MCF 10A (cell line): ENCODE measurements at regions not wholly inside any gene's neighbourhood (a gene's known extent, or its start where the extent isn't known, plus 50 kb on each side); places are given as distances from the start of the nearest gene placed in this dataset.

Source experiments
- BruUV-seq: library from RNA; stranded (reverse); fragments of 400-500 nt; replicated peaks from 2 replicates; lab custom pipeline; 2021; lab: Mats Ljungman, UMichigan
- CTCF ChIA-PET: fragments of 300-600 bp; sonication (Branson Sonifier 250); formaldehyde crosslinking; extraction: SDS; loops from one replicate; lab custom pipeline; 2021; ENCODE audit warnings: antibody characterized with exemption, inconsistent platforms; lab: Yijun Ruan, JAX
- POLR2A ChIA-PET: fragments of 300-600, 350-650 bp; sonication (Branson Sonifier 250); formaldehyde crosslinking; extraction: SDS; loops from one replicate; lab custom pipeline; 2020; ENCODE audit warnings: antibody characterized with exemption, inconsistent platforms; lab: Yijun Ruan, JAX
- DNase-seq: peaks from one replicate; pipeline ENCODE4 v3.0.0-alpha.2; 2018; ENCODE audit not compliant: unreplicated experiment
- H3K27ac Mint-ChIP-seq: one replicate; pipeline ENCODE4 v1.8.0; 2022; ENCODE audit warnings: mild to moderate bottlenecking, low read depth, mixed read lengths; ENCODE audit not compliant: unreplicated experiment
- H3K27me3 Mint-ChIP-seq: one replicate; pipeline ENCODE4 v1.8.0; 2022; ENCODE audit warnings: mixed read lengths; ENCODE audit not compliant: insufficient read depth, unreplicated experiment
- H3K36me3 Mint-ChIP-seq: one replicate; pipeline ENCODE4 v1.8.0; 2022; ENCODE audit warnings: mild to moderate bottlenecking, moderate library complexity, mixed read lengths; ENCODE audit not compliant: insufficient read depth, unreplicated experiment
- H3K4me1 Mint-ChIP-seq: one replicate; pipeline ENCODE4 v1.8.0; 2022; ENCODE audit warnings: mixed read lengths; ENCODE audit not compliant: insufficient read depth, unreplicated experiment
- H3K4me3 Mint-ChIP-seq: one replicate; pipeline ENCODE4 v1.8.0; 2022; ENCODE audit warnings: mild to moderate bottlenecking, moderate library complexity, mixed read lengths; ENCODE audit not compliant: unreplicated experiment
- H3K9me3 Mint-ChIP-seq: one replicate; pipeline ENCODE4 v1.8.0; 2022; ENCODE audit warnings: mixed read lengths; ENCODE audit not compliant: unreplicated experiment
- CTCF ChIP-seq: fragments of 200-600 bp; IDR thresholded peaks from one replicate; pipeline ENCODE4 v1.8.0; 2022; ENCODE audit warnings: antibody characterized with exemption, mild to moderate bottlenecking; ENCODE audit not compliant: unreplicated experiment
- intact Hi-C: fragments of 100-400 bp; cut with micrococcal nuclease; formaldehyde crosslinking; loops from 2 replicates; pipeline ENCODE4 v1.14.1; 2022

GRCh38 chr5:135195270-135195608 is 161.2 kb upstream of the PITX1 start:
- Mint-ChIP-seq H3K4me3 (no peak overlapping the region), H3K36me3 (no peaks in the 10 kb centered on the region), H3K27ac (no peak overlapping the region), H3K4me1 (peaks cover 7% of the 10 kb centered on the region), H3K27me3 (no peaks in the 10 kb centered on the region), H3K9me3 (peaks cover 7% of the 10 kb centered on the region)
- BruUV-seq, result no TSS peak
- no peak for TF ChIP-seq CTCF
- peak; percentile 11 for DNase-seq
- ChIA-PET POLR2A (interaction anchor here (1.2 kb wide), 1 partner anchor 162 kb away, joined by 4 read pairs; no protein-coding TSS in a partner anchor), CTCF (interaction anchor here (0.6 to 5.8 kb wide), 11 partner anchors 10 to 289 kb away, joined by 3 to 46 read pairs (median 4); no protein-coding TSS in a partner anchor)
- intact Hi-C loops, result no loop called here

GRCh38 chr5:135194573-135195269 is 160.7 kb upstream of the PITX1 start:
- intact Hi-C loops, result no loop called here
- H3K4me1 Mint-ChIP-seq, result peaks cover 7% of the 10 kb centered on the region
- POLR2A ChIA-PET, result interaction anchor here (1.1 to 1.2 kb wide), 2 partner anchors 161 to 245 kb away, joined by 3 to 4 read pairs; no protein-coding TSS in a partner anchor

GRCh38 chr5:135194126-135194488 is 160.1 kb upstream of the PITX1 start:
- Mint-ChIP-seq H3K4me1 (peaks cover 7% of the 10 kb centered on the region), H3K9me3 (peaks cover 7% of the 10 kb centered on the region), H3K4me3 (no peak overlapping the region), H3K27me3 (no peaks in the 10 kb centered on the region), H3K36me3 (no peaks in the 10 kb centered on the region), H3K27ac (no peak overlapping the region)
- ChIA-PET POLR2A (interaction anchor here (0.7 to 1.2 kb wide), 3 partner anchors 131 to 244 kb away, joined by 3 to 4 read pairs (median 3); no protein-coding TSS in a partner anchor), CTCF (interaction anchor here (0.6 to 5.8 kb wide), 16 partner anchors 8 to 320 kb away, joined by 3 to 46 read pairs (median 4); partner anchors contain the start of gene TXNDC15)
- TF ChIP-seq CTCF, result no peak
- DNase-seq, result no peak
- intact Hi-C loops, result no loop called here
- BruUV-seq, result no TSS peak

More at GRCh38 chr5:135194573-135195269, 160.7 kb upstream of the PITX1 start:
- Mint-ChIP-seq H3K9me3 (peaks cover 7% of the 10 kb centered on the region), H3K4me3 (no peak overlapping the region), H3K36me3 (no peaks in the 10 kb centered on the region), H3K27ac (no peak overlapping the region), H3K27me3 (no peaks in the 10 kb centered on the region)
- no TSS peak for BruUV-seq
- CTCF ChIA-PET, result interaction anchor here (0.6 to 5.8 kb wide), 17 partner anchors 9 to 321 kb away, joined by 3 to 46 read pairs (median 4); partner anchors contain the start of gene TXNDC15
- no peak for TF ChIP-seq CTCF
- peak; percentile 25 for DNase-seq
